Effector memory CD4-positive, alpha-beta T cell (primary cell): ENCODE measurements at regions not wholly inside any gene's neighbourhood (a gene's known extent, or its start where the extent isn't known, plus 50 kb on each side); places are given as distances from the start of the nearest gene placed in this dataset.

Experiments used
- DNase-seq, 3 donors: peaks; one replicate each; pipeline ENCODE4 v3.0.0-alpha.2; 2020
- H3K27ac ChIP-seq: 2 replicates; pipeline ENCODE4 v1.7.0; 2013; ENCODE audit warnings: mild to moderate bottlenecking, low read length, moderate library complexity; ENCODE audit not compliant: insufficient read depth, poor library complexity, severe bottlenecking
- H3K27me3 ChIP-seq: replicated peaks from 2 replicates; pipeline ENCODE4 v1.7.0; 2013; ENCODE audit warnings: mild to moderate bottlenecking, low read length; ENCODE audit not compliant: insufficient read depth, control insufficient read depth, poor library complexity, severe bottlenecking
- H3K36me3 ChIP-seq: 2 replicates; pipeline ENCODE4 v1.7.0; 2013; ENCODE audit warnings: mild to moderate bottlenecking, low read length, moderate library complexity; ENCODE audit not compliant: control insufficient read depth, insufficient read depth
- H3K4me1 ChIP-seq: 2 replicates; pipeline ENCODE4 v1.7.0; 2013; ENCODE audit warnings: low read length, mild to moderate bottlenecking; ENCODE audit not compliant: control insufficient read depth, insufficient read depth, poor library complexity, severe bottlenecking
- H3K4me3 ChIP-seq: 2 replicates; pipeline ENCODE4 v1.7.0; 2013; ENCODE audit warnings: low read length, low read depth, mild to moderate bottlenecking; ENCODE audit not compliant: insufficient read depth, poor library complexity, severe bottlenecking
- H3K9me3 ChIP-seq: 2 replicates; pipeline ENCODE4 v1.7.0; 2013; ENCODE audit warnings: mild to moderate bottlenecking, low read length, moderate library complexity; ENCODE audit not compliant: control insufficient read depth

GRCh38 chr12:41636653-41637052 lies 448.5 kb downstream of the PDZRN4 start:
- H3K27me3 ChIP-seq, result no peaks in the 10 kb centered on the region
- DNase-seq, result no peak
- no peak overlapping the region for H3K27ac ChIP-seq
- no peaks in the 10 kb centered on the region for H3K4me1 ChIP-seq
- H3K36me3 ChIP-seq, result no peaks in the 10 kb centered on the region
- H3K4me3 ChIP-seq, result no peak overlapping the region
- H3K9me3 ChIP-seq, result no peaks in the 10 kb centered on the region

GRCh38 chr12:41635626-41636364 lies 447.7 kb downstream of the PDZRN4 start:
- no peak overlapping the region for H3K27ac ChIP-seq
- H3K27me3 ChIP-seq, result no peaks in the 10 kb centered on the region
- H3K36me3 ChIP-seq, result no peaks in the 10 kb centered on the region
- H3K4me3 ChIP-seq, result no peak overlapping the region
- DNase-seq, result no peak
- no peaks in the 10 kb centered on the region for H3K4me1 ChIP-seq
- no peaks in the 10 kb centered on the region for H3K9me3 ChIP-seq

GRCh38 chr12:41634091-41634490 lies 446.0 kb downstream of the PDZRN4 start:
- DNase-seq, result no peak
- Histone ChIP-seq H3K27me3 (no peaks in the 10 kb centered on the region), H3K27ac (no peak overlapping the region), H3K4me1 (no peaks in the 10 kb centered on the region), H3K36me3 (no peaks in the 10 kb centered on the region), H3K9me3 (no peaks in the 10 kb centered on the region), H3K4me3 (no peak overlapping the region)

GRCh38 chr12:41629611-41630010 lies 441.5 kb downstream of the PDZRN4 start:
- Histone ChIP-seq H3K27ac (no peak overlapping the region), H3K27me3 (no peaks in the 10 kb centered on the region), H3K36me3 (no peaks in the 10 kb centered on the region), H3K4me3 (no peak overlapping the region), H3K9me3 (no peaks in the 10 kb centered on the region), H3K4me1 (no peaks in the 10 kb centered on the region)
- no peak for DNase-seq

- Histone ChIP-seq H3K36me3 (no peaks in the 10 kb centered on the region), H3K4me3 (no peak overlapping the region), H3K4me1 (no peaks in the 10 kb centered on the region), H3K27ac (no peak overlapping the region), H3K9me3 (no peaks in the 10 kb centered on the region), H3K27me3 (no peaks in the 10 kb centered on the region)
- no peak for DNase-seq
These were observed 439.4 kb downstream of the PDZRN4 start for GRCh38 chr12:41627476-41627875.

DNA sequence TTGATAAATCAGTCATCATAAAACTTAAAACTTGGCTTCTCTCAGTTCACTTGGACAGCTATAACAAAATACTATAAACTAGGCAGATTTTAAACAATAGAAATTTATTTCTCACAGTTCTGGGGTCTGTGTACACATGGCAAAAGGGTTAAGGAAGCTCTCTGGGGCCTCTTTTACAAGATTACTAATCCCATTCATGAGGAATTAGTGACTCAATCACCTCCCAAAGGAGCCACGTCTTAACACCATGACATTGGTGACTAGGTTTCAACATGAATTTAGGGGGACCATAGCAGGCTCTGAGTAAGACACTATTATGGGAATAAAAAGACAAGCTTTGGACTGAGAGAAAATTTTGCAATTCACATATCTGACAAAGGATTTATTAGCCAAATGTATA lies 436.5 kb downstream of the PDZRN4 start:
- Histone ChIP-seq H3K36me3 (no peaks in the 10 kb centered on the region), H3K9me3 (no peaks in the 10 kb centered on the region), H3K4me3 (no peak overlapping the region), H3K27me3 (no peaks in the 10 kb centered on the region), H3K27ac (no peak overlapping the region), H3K4me1 (no peaks in the 10 kb centered on the region)
- no peak for DNase-seq
